CD14-positive monocyte (primary cell): ENCODE measurements at regions not wholly inside any gene's neighbourhood (a gene's known extent, or its start where the extent isn't known, plus 50 kb on each side); places are given as distances from the start of the nearest gene placed in this dataset.

Experiments used
- DNase-seq, 3 donors: peaks; one replicate each; pipeline ENCODE4 v3.0.0-alpha.2; 2011 to 2022
- H2AFZ ChIP-seq: 2 replicates; pipeline ENCODE4 v1.6.0; 2012; ENCODE audit warnings: mild to moderate bottlenecking, low read depth, low read length, inconsistent platforms; ENCODE audit not compliant: insufficient read depth, poor library complexity, severe bottlenecking
- H3K27ac ChIP-seq, 2 donors: 1 replicate in 1 of 2; 2 replicates in 1 of 2; pipeline ENCODE4 v1.5.1; 2012 to 2013; ENCODE audit warnings: low read length in 2 of 2, control low read depth in 1 of 2, inconsistent platforms in 1 of 2, low read depth in 1 of 2, mild to moderate bottlenecking in 1 of 2
- H3K27me3 ChIP-seq, 2 donors: one replicate each; pipeline versions ENCODE4 v1.6.0 to v1.6.1; 2011 to 2013; ENCODE audit warnings: low read length in 2 of 2; ENCODE audit not compliant: control insufficient read depth in 2 of 2, insufficient read depth in 2 of 2
- H3K36me3 ChIP-seq, 2 donors: replicated peaks in 1 of 2; 1 replicate in 1 of 2; 2 replicates in 1 of 2; pipeline versions ENCODE4 v1.5.1 to v1.6.1; 2012 to 2013; ENCODE audit warnings: low read length in 2 of 2, control low read depth in 1 of 2, inconsistent platforms in 1 of 2, mild to moderate bottlenecking in 1 of 2; ENCODE audit not compliant: insufficient read depth in 2 of 2, control insufficient read depth in 1 of 2
- H3K4me1 ChIP-seq, 2 donors: 1 replicate in 1 of 2; 2 replicates in 1 of 2; pipeline versions ENCODE4 v1.5.1 to v1.6.1; 2012 to 2013; ENCODE audit warnings: low read length in 2 of 2, control low read depth in 1 of 2, inconsistent platforms in 1 of 2, mild to moderate bottlenecking in 1 of 2, moderate library complexity in 1 of 2; ENCODE audit not compliant: insufficient read depth in 2 of 2, control insufficient read depth in 1 of 2
- H3K4me2 ChIP-seq: replicated peaks from 2 replicates; pipeline ENCODE3; 2012; ENCODE audit warnings: low read length, moderate library complexity, mild to moderate bottlenecking; ENCODE audit not compliant: poor library complexity, severe bottlenecking; ENCODE audit errors: extremely low read depth
- H3K4me3 ChIP-seq, 3 experiments: fragments of 200-600 bp in 1 of 3; sonication (generic) in 1 of 3; replicated peaks in 1 of 3; 1 replicate in 2 of 3; 2 replicates in 1 of 3; pipeline ENCODE4 v1.5.1; 2011 to 2013; ENCODE audit warnings: low read length in 3 of 3, mild to moderate bottlenecking in 3 of 3, control low read depth in 2 of 3, low read depth in 2 of 3, inconsistent platforms in 1 of 3, moderate library complexity in 1 of 3
- H3K79me2 ChIP-seq: 2 replicates; pipeline ENCODE4 v1.6.0; 2012; ENCODE audit warnings: mild to moderate bottlenecking, control low read depth, inconsistent platforms, low read length, moderate library complexity; ENCODE audit not compliant: insufficient read depth
- H3K9ac ChIP-seq: 2 replicates; pipeline ENCODE4 v1.6.0; 2017; ENCODE audit warnings: low read length, mild to moderate bottlenecking; ENCODE audit not compliant: insufficient read depth, poor library complexity, severe bottlenecking
- H3K9me3 ChIP-seq, 2 donors: replicated peaks in 1 of 2; 1 replicate in 1 of 2; 2 replicates in 1 of 2; pipeline versions ENCODE4 v1.5.1 to v1.6.1; 2012 to 2013; ENCODE audit warnings: low read length in 2 of 2, control low read depth in 1 of 2; ENCODE audit not compliant: control insufficient read depth in 1 of 2, insufficient read depth in 1 of 2
- H4K20me1 ChIP-seq: 2 replicates; pipeline ENCODE4 v1.6.0; 2012; ENCODE audit warnings: mild to moderate bottlenecking, low read length, control low read depth, moderate library complexity; ENCODE audit not compliant: insufficient read depth
- H3K27ac Mint-ChIP-seq, 7 donors: one replicate each; pipeline ENCODE4 v1.8.0; 2020; ENCODE audit warnings: mild to moderate bottlenecking in 7 of 7, mixed read lengths in 7 of 7, moderate library complexity in 6 of 7, inconsistent platforms in 2 of 7
- H3K27me3 Mint-ChIP-seq, 3 donors: one replicate each; pipeline ENCODE4 v1.8.0; 2021 to 2022; ENCODE audit warnings: low read depth in 3 of 3, mild to moderate bottlenecking in 3 of 3, mixed read lengths in 3 of 3, moderate library complexity in 3 of 3, inconsistent platforms in 1 of 3
- H3K36me3 Mint-ChIP-seq, 2 donors: one replicate each; pipeline ENCODE4 v1.8.0; 2020; ENCODE audit warnings: mixed read lengths in 2 of 2, inconsistent platforms in 1 of 2, mild to moderate bottlenecking in 1 of 2
- H3K4me1 Mint-ChIP-seq: one replicate; pipeline ENCODE4 v1.8.0; 2020; ENCODE audit warnings: mild to moderate bottlenecking, mixed read lengths
- H3K4me3 Mint-ChIP-seq, 2 donors: one replicate each; pipeline ENCODE4 v1.8.0; 2020; ENCODE audit warnings: mild to moderate bottlenecking in 2 of 2, mixed read lengths in 2 of 2, moderate library complexity in 1 of 2
- H3K9me3 Mint-ChIP-seq, 7 donors: one replicate each; pipeline ENCODE4 v1.8.0; 2020 to 2022; ENCODE audit warnings: mixed read lengths in 7 of 7, mild to moderate bottlenecking in 6 of 7, moderate library complexity in 6 of 7, inconsistent platforms in 2 of 7
- WGBS: methylation state at CpG from one replicate; pipeline ENCODE4 v1.1.5; 2013; ENCODE audit warnings: missing lambda C conversion rate; ENCODE audit not compliant: insufficient coverage; 5-methylcytosine and 5-hydroxymethylcytosine counted together
- intact Hi-C, 2 donors: fragments of 100-400 bp; cut with micrococcal nuclease; formaldehyde crosslinking; loops; one replicate each; pipeline versions ENCODE4 v1.15.0 to v1.15.1; 2023
- TF ChIP-seq, protein P1 (sequence below): fragments of 200-600 bp; IDR thresholded peaks from one replicate; pipeline ENCODE4 v1.8.0; 2022; ENCODE audit warnings: antibody characterized with exemption, mild to moderate bottlenecking

DNA sequence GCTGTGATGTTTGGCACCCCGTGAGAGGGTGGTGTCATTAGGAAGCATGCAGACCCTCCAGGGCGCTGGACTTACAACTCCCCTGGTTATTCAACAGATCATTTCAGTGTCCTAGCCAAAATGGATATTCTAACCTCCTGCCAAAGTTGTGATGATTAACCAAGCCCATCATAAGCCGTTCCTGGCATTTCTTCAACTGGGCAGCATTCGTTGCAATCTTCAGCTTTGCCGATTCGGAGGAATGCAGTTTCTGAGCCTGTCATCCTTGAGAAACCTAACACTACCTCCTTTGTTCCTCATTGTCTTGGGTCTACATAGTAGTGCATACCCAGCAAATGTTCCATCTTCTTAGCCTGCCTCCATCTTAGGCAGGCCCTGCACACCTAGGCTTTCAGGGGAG, 79.2 kb upstream of the MAP3K4 start:
- H3K4me1 ChIP-seq, result no peaks in the 10 kb centered on the region
- Mint-ChIP-seq H3K36me3 (no peaks in the 10 kb centered on the region), H3K4me3 (no peak overlapping the region), H3K27me3 (peaks cover 0 to 6% (median 1%) of the 10 kb centered on the region in 3 donors), H3K9me3 (peaks cover 3 to 27% (median 9%) of the 10 kb centered on the region in 7 donors), H3K4me1 (no peaks in the 10 kb centered on the region), H3K27ac (no peak overlapping the region)
- H3K27me3 ChIP-seq, result no peaks in the 10 kb centered on the region
- H3K36me3 ChIP-seq, result no peaks in the 10 kb centered on the region
- no peaks in the 10 kb centered on the region for H3K79me2 ChIP-seq
- 88% methylated on average over 6 of the region's 6 CpGs for WGBS
- H2AFZ ChIP-seq, result no peak overlapping the region
- no peak overlapping the region for H3K4me2 ChIP-seq
- TF ChIP-seq, protein P1, sequence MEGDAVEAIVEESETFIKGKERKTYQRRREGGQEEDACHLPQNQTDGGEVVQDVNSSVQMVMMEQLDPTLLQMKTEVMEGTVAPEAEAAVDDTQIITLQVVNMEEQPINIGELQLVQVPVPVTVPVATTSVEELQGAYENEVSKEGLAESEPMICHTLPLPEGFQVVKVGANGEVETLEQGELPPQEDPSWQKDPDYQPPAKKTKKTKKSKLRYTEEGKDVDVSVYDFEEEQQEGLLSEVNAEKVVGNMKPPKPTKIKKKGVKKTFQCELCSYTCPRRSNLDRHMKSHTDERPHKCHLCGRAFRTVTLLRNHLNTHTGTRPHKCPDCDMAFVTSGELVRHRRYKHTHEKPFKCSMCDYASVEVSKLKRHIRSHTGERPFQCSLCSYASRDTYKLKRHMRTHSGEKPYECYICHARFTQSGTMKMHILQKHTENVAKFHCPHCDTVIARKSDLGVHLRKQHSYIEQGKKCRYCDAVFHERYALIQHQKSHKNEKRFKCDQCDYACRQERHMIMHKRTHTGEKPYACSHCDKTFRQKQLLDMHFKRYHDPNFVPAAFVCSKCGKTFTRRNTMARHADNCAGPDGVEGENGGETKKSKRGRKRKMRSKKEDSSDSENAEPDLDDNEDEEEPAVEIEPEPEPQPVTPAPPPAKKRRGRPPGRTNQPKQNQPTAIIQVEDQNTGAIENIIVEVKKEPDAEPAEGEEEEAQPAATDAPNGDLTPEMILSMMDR, result no peak
- intact Hi-C loops, result no loop called here
- H4K20me1 ChIP-seq, result no peaks in the 10 kb centered on the region
- H3K9me3 ChIP-seq, result peaks cover 4 to 11% of the 10 kb centered on the region in 2 donors
- no peak overlapping the region for H3K27ac ChIP-seq
- no peak overlapping the region for H3K9ac ChIP-seq
- no peak for DNase-seq
- no peak overlapping the region for H3K4me3 ChIP-seq

DNA sequence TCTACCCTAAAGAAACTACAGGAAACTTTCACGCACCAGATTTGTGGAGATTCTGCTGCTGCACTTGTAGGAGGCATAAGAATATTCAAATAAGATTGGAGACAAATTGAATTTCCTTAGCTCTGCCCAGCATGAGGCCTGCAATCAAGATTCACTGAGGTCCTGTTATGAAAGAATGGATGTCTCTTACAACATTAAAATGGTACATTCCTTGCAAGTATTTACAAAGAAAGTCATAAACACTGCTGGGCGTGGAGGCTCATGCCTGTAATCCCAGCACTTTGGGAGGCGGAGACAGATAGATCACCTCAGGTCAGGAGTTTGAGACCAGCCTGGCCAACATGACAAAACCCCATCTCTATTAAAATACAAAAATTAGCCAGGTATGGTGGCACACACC, 74.0 kb upstream of the MAP3K4 start:
- H3K36me3 Mint-ChIP-seq, result no peaks in the 10 kb centered on the region
- no peak overlapping the region for H3K4me3 Mint-ChIP-seq
- peaks cover 2% of the 10 kb centered on the region for H3K4me1 Mint-ChIP-seq
- no peaks in the 10 kb centered on the region for H3K79me2 ChIP-seq
- H4K20me1 ChIP-seq, result no peaks in the 10 kb centered on the region
- intact Hi-C loops, result no loop called here
- H3K27ac Mint-ChIP-seq, result no peak overlapping the region
- no peaks in the 10 kb centered on the region for H3K27me3 ChIP-seq
- no peak overlapping the region for H3K4me3 ChIP-seq
- no peak overlapping the region for H3K4me2 ChIP-seq
- H3K27ac ChIP-seq, result no peak overlapping the region
- no peak overlapping the region for H2AFZ ChIP-seq
- WGBS, result no CpG with 5 or more reads among the region's 3 CpGs
- no peak overlapping the region for H3K9ac ChIP-seq
- peaks cover 4% of the 10 kb centered on the region in 2 donors for H3K9me3 ChIP-seq
- peaks cover 0 to 3% (median 0%) of the 10 kb centered on the region in 3 donors for H3K27me3 Mint-ChIP-seq
- DNase-seq, result no peak
- TF ChIP-seq, protein P1, result no peak
- H3K9me3 Mint-ChIP-seq, result peaks cover 0 to 11% (median 5%) of the 10 kb centered on the region in 7 donors
- no peaks in the 10 kb centered on the region for H3K4me1 ChIP-seq
- no peaks in the 10 kb centered on the region for H3K36me3 ChIP-seq
